ENCODE measurements at regions not wholly inside any gene's neighbourhood (a gene's known extent, or its start where the extent isn't known, plus 50 kb on each side); places are given as distances from the start of the nearest gene placed in this dataset.

- peak overlapping the region; percentile 41 for H3K4me2 ChIP-seq
- no peaks in the 10 kb centered on the region for H3K27me3 ChIP-seq
- no peak overlapping the region for H3K4me3 ChIP-seq
- no peak overlapping the region for H3K9ac ChIP-seq
- peaks cover 29% of the 10 kb centered on the region for H3K4me1 ChIP-seq
- no peaks in the 10 kb centered on the region for H3K36me3 ChIP-seq
- H3K27ac ChIP-seq, result no peak overlapping the region
- H4K20me1 ChIP-seq, result no peaks in the 10 kb centered on the region
- H3K9me3 ChIP-seq, result no peaks in the 10 kb centered on the region
- no peak for TF ChIP-seq Cebpa-rat (IDR thresholded peaks at IDR 0.05)
These were observed 173.7 kb downstream of the FBXO15 start for GRCh38 chr18:73973972-73974371.

DNA sequence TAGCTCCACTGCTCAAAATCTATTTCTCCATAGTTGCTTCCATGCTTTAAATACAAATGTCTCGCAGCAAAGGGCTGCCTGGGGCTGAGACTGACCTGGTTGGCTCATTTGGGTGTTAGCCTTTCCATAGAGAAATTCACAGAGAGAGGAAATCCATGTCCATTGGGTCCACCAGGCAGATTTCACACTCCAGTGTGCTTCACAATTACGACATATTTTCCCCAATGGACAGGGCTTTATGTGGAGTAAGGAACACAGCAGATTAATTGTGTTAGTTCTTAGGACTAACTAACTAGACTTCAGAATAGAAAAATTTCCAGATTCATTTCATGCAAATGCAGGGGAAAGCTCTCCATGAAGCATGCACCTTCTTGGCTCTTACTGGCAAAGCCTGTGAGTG, 180.7 kb downstream of the FBXO15 start:
- TF ChIP-seq Cebpa-rat (IDR thresholded peaks at IDR 0.05), result no peak
- Histone ChIP-seq H3K9me3 (peaks cover 14% of the 10 kb centered on the region), H3K4me3 (no peak overlapping the region), H3K4me2 (no peak overlapping the region), H3K27me3 (no peaks in the 10 kb centered on the region), H3K4me1 (peaks cover 7% of the 10 kb centered on the region), H4K20me1 (no peaks in the 10 kb centered on the region), H3K9ac (no peak overlapping the region), H3K27ac (no peak overlapping the region), H3K36me3 (no peaks in the 10 kb centered on the region)

GRCh38 chr18:73962256-73962655, 185.4 kb downstream of the FBXO15 start:
- Histone ChIP-seq H3K36me3 (no peaks in the 10 kb centered on the region), H3K9ac (no peak overlapping the region), H3K27ac (no peak overlapping the region), H4K20me1 (no peaks in the 10 kb centered on the region), H3K4me3 (no peak overlapping the region), H3K4me1 (peaks cover 26% of the 10 kb centered on the region), H3K9me3 (peaks cover 18% of the 10 kb centered on the region), H3K4me2 (0 out of 2 replicates have a peak overlapping the region, but pooled peaks have one; percentile 10), H3K27me3 (no peaks in the 10 kb centered on the region)
- TF ChIP-seq Cebpa-rat (IDR thresholded peaks at IDR 0.05), result no peak

DNA sequence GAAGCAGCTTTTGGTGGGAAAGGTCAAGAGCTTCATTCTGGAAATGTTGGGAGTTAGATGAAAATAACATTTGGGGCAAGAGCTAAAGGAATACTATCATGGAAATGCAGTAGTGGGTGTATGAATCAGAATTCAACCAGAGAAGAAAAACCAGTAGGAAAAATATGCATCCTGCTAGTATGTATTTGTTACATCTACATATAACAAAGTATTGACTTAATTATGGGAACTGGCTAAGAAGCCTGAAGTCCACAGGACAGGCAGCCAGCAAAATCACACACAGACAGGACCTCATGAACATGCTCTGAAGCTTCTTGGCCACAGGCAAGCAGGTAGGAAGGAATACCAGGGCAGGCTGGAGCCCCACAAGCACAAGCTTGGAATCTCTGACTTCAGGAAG, 185.8 kb downstream of the FBXO15 start:
- no peaks in the 10 kb centered on the region for H3K27me3 ChIP-seq

DNA sequence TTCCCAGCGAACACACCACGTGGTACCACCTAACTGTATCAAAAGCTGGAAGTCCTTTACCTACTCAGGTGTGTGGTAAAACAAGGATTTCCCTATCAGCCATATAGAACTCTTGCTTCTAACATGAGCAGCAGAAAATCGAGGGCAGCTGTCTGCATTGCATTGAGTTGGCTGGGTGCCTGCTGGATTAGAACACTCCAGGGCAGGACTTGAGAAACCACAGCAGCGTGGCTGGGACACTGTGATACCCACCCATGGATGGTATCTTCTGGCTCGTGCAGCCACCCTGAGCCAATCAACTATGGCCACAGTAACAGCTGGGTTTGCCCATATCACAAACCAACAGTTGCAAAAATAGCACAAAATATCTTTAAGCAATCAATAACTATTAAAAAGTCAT, 188.3 kb downstream of the FBXO15 start:
- TF ChIP-seq Cebpa-rat (IDR thresholded peaks at IDR 0.05), result no peak
- peaks cover 39% of the 10 kb centered on the region for H3K4me1 ChIP-seq
- H3K9me3 ChIP-seq, result peaks cover 11% of the 10 kb centered on the region
- no peaks in the 10 kb centered on the region for H3K27me3 ChIP-seq
- no peak overlapping the region for H3K4me3 ChIP-seq
- H4K20me1 ChIP-seq, result no peaks in the 10 kb centered on the region
- no peaks in the 10 kb centered on the region for H3K36me3 ChIP-seq
- no peak overlapping the region for H3K27ac ChIP-seq
- peak overlapping the region; percentile 47 for H3K4me2 ChIP-seq
- no peak overlapping the region for H3K9ac ChIP-seq

More for the DNA sequence above, 185.8 kb downstream of the FBXO15 start:
- Histone ChIP-seq H3K4me2 (0 out of 2 replicates have a peak overlapping the region, but pooled peaks have one; percentile 10), H3K9me3 (peaks cover 18% of the 10 kb centered on the region), H3K9ac (no peak overlapping the region), H3K36me3 (no peaks in the 10 kb centered on the region), H4K20me1 (no peaks in the 10 kb centered on the region), H3K4me1 (peaks cover 26% of the 10 kb centered on the region), H3K27ac (no peak overlapping the region), H3K4me3 (no peak overlapping the region)
- TF ChIP-seq Cebpa-rat (IDR thresholded peaks at IDR 0.05), result no peak

DNA sequence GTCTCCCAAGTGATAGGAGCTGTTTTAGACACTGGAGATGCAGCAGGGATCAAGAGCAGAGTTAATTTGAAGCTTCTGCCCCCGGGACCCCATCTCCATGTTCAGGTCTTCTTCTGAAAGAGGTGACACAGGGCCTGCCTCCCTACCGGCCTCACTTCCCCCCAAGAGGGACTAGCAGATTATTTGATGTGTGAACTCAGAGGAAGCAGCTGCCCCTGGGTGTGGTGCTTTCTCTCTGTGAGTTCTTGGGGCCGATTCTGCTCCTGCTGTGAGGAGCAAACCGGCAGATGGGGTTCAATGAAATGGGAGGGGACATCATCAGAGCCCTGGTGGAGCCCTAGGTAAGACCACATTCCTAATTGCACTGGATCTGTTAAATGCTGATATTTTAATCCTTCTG, 193.4 kb downstream of the FBXO15 start:
- TF ChIP-seq Cebpa-rat (IDR thresholded peaks at IDR 0.05), result no peak
- H3K4me3 ChIP-seq, result no peak overlapping the region
- peak overlapping the region; percentile 70 for H3K4me2 ChIP-seq
- no peaks in the 10 kb centered on the region for H4K20me1 ChIP-seq
- H3K4me1 ChIP-seq, result peaks cover 54% of the 10 kb centered on the region
- no peak overlapping the region for H3K27ac ChIP-seq
- peaks cover 7% of the 10 kb centered on the region for H3K9me3 ChIP-seq
- H3K9ac ChIP-seq, result no peak overlapping the region
- H3K36me3 ChIP-seq, result no peaks in the 10 kb centered on the region
- no peaks in the 10 kb centered on the region for H3K27me3 ChIP-seq

DNA sequence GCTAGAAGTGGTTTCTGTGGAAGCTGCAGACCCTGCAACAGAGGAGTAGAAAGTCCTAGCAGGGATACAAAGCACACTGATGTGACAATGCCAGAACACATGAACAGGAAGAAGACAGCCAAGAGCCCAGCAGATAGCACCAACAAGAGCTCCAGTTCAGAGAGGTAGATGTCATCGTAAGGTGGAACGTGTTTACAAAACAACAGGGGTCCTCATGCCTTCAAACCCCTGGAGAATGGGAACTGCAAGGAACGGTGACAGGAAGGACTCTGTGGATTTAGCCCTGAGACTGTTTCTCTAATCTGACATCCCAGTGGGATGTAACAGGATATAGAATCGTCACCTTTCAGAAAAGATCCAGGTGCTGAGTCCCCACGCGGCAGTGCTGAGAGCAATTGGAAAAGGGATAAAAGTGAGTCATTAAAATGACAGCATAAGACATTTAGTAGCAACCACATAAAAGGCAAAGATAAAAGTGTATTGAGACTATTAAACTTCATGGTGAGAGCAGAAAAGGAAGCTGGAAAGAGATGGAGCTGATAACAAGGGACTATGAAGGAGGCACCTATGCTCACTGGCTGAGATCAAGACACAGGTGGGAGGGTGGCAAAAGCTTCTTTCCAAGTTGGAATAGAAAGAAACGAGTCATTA, 195.2 kb downstream of the FBXO15 start:
- no peak for TF ChIP-seq Cebpa-rat (IDR thresholded peaks at IDR 0.05)
- Histone ChIP-seq H3K9me3 (peaks cover 13% of the 10 kb centered on the region), H3K4me2 (peak overlapping the region; percentile 22; the same call in 1 of the 2 replicates), H3K4me1 (peaks cover 62% of the 10 kb centered on the region), H3K36me3 (no peaks in the 10 kb centered on the region), H3K4me3 (no peak overlapping the region), H3K27ac (no peak overlapping the region), H4K20me1 (no peaks in the 10 kb centered on the region), H3K27me3 (no peaks in the 10 kb centered on the region), H3K9ac (no peak overlapping the region)

DNA sequence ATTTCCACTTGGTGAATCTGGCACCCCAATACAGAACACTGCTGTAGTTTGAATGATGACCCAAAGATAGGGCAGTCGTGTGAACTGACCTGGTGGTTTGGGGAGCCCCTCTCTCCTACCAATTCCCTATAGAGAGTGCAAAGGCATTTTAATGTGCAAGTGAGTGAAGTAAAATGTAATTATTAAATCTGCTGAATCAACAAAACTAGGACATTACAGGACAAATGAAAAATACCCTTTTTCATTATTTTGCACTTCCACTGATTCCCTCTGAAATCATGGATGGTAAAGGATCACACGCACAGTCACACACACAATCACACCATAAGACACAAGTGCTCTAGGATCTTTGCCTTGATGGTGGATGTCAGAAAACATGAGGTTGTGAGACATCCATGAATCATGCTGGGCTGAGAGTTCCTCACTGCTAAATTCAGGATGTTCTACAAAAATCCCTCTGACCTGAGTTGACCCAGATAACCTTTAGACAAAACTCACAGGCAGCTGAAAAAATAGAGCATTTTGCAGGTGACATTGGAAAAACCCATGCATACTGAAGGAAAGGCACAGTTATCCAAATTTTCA, 197.4 kb downstream of the FBXO15 start:
- Histone ChIP-seq H3K9ac (no peak overlapping the region), H3K27ac (no peak overlapping the region), H3K4me2 (no peak overlapping the region), H4K20me1 (no peaks in the 10 kb centered on the region), H3K27me3 (no peaks in the 10 kb centered on the region), H3K4me1 (peaks cover 75% of the 10 kb centered on the region), H3K4me3 (no peak overlapping the region), H3K9me3 (peaks cover 13% of the 10 kb centered on the region), H3K36me3 (no peaks in the 10 kb centered on the region)
- no peak for TF ChIP-seq Cebpa-rat (IDR thresholded peaks at IDR 0.05)

GRCh38 chr18:73948497-73948896, 199.1 kb downstream of the FBXO15 start:
- H3K27ac ChIP-seq, result peak overlapping the region; percentile 18; the same call in 1 of the 2 replicates
- peak overlapping the region; percentile 59 for H3K4me2 ChIP-seq
- H4K20me1 ChIP-seq, result no peaks in the 10 kb centered on the region
- H3K9me3 ChIP-seq, result peaks cover 13% of the 10 kb centered on the region
- no peaks in the 10 kb centered on the region for H3K27me3 ChIP-seq
- no peak overlapping the region for H3K4me3 ChIP-seq
- no peak overlapping the region for H3K9ac ChIP-seq
- no peak for TF ChIP-seq Cebpa-rat (IDR thresholded peaks at IDR 0.05)
- H3K4me1 ChIP-seq, result peaks cover 58% of the 10 kb centered on the region
- no peaks in the 10 kb centered on the region for H3K36me3 ChIP-seq

- Histone ChIP-seq H3K9ac (no peak overlapping the region), H4K20me1 (no peaks in the 10 kb centered on the region), H3K4me2 (peak overlapping the region; percentile 59), H3K27ac (peak overlapping the region; percentile 18; the same call in 1 of the 2 replicates), H3K9me3 (peaks cover 13% of the 10 kb centered on the region), H3K4me1 (peaks cover 57% of the 10 kb centered on the region), H3K36me3 (no peaks in the 10 kb centered on the region), H3K27me3 (no peaks in the 10 kb centered on the region), H3K4me3 (no peak overlapping the region)
- no peak for TF ChIP-seq Cebpa-rat (IDR thresholded peaks at IDR 0.05)
These were observed 199.6 kb downstream of the FBXO15 start for GRCh38 chr18:73948084-73948483.
